Thymus (tissue), 11 donors: ENCODE measurements at regions not wholly inside any gene's neighbourhood (a gene's known extent, or its start where the extent isn't known, plus 50 kb on each side); places are given as distances from the start of the nearest gene placed in this dataset.

Experiments used
- DNase-seq, 9 donors: peaks; one replicate each; pipeline ENCODE4 v3.0.0-alpha.2; 2013; ENCODE audit warnings: low spot score in 9 of 9, low read depth in 6 of 9, missing footprints in 1 of 9
- H3K27ac ChIP-seq, 2 donors: one replicate each; pipeline ENCODE4 v1.5.1; 2013; ENCODE audit warnings: control low read depth in 1 of 2, low read depth in 1 of 2, low read length in 1 of 2, mild to moderate bottlenecking in 1 of 2, moderate library complexity in 1 of 2
- H3K27me3 ChIP-seq, 2 donors: one replicate each; pipeline ENCODE4 v1.5.1; 2013; ENCODE audit warnings: low read length in 1 of 2; ENCODE audit not compliant: control insufficient read depth in 2 of 2, insufficient read depth in 1 of 2
- H3K36me3 ChIP-seq, 2 donors: one replicate each; pipeline ENCODE4 v1.5.1; 2013; ENCODE audit warnings: low read length in 1 of 2, mild to moderate bottlenecking in 1 of 2, moderate library complexity in 1 of 2; ENCODE audit not compliant: control insufficient read depth in 2 of 2, insufficient read depth in 2 of 2
- H3K4me1 ChIP-seq, 2 donors: one replicate each; pipeline ENCODE4 v1.5.1; 2013; ENCODE audit warnings: low read length in 2 of 2; ENCODE audit not compliant: control insufficient read depth in 2 of 2, insufficient read depth in 2 of 2
- H3K4me3 ChIP-seq, 2 donors: one replicate each; pipeline ENCODE4 v1.5.1; 2013; ENCODE audit warnings: low read length in 2 of 2, control low read depth in 1 of 2, mild to moderate bottlenecking in 1 of 2
- H3K9me3 ChIP-seq, 2 donors: one replicate each; pipeline ENCODE4 v1.5.1; 2013; ENCODE audit warnings: low read length in 1 of 2, mild to moderate bottlenecking in 1 of 2; ENCODE audit not compliant: control insufficient read depth in 2 of 2, insufficient read depth in 1 of 2
- WGBS: extraction: QIAGEN DNeasy Blood & Tissue Kit; methylation state at CpG from one replicate; pipeline ENCODE4 v1.1.7; 2013; 5-methylcytosine and 5-hydroxymethylcytosine counted together
- donor health status: healthy.

DNA sequence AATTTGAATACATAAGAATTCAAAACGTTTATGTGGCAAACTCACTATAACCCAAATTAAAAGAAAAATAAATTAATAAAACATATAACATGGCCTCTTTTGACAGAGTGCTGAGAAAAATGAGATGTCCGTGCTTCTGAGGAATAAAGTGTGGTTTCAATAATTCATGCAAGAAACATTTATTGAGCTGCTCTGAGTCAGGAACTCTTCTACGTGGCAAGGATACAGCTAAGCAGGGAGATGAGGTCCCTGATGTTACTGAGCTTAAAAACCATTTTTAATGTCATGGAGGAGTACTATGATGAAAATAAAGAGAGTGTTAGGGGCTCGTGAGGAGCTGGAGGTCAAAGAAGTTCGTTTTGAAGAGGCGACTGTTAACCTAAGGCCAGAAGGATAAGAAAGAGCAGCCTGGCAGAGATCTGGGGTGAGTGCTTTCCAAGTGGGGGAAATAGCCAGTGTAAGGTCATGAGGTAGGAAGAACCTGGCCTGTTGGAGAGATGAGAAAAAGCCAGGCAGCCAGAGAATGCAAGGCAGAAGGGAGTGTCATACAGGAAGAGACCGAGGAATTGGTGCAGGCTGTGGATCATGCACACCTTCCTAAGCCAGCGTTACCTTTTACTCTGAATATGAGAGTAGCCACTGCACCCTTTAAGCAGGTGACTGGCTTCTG lies 182.2 kb upstream of the DUSP10 start:
- DNase-seq = no peak
- no peaks in the 10 kb centered on the region for H3K4me1 ChIP-seq
- H3K36me3 ChIP-seq = no peaks in the 10 kb centered on the region
- H3K27me3 ChIP-seq = no peaks in the 10 kb centered on the region
- H3K4me3 ChIP-seq = no peak overlapping the region
- no peak overlapping the region for H3K27ac ChIP-seq
- 97% methylated on average over 8 of the region's 8 CpGs for WGBS
- H3K9me3 ChIP-seq = no peaks in the 10 kb centered on the region

DNA sequence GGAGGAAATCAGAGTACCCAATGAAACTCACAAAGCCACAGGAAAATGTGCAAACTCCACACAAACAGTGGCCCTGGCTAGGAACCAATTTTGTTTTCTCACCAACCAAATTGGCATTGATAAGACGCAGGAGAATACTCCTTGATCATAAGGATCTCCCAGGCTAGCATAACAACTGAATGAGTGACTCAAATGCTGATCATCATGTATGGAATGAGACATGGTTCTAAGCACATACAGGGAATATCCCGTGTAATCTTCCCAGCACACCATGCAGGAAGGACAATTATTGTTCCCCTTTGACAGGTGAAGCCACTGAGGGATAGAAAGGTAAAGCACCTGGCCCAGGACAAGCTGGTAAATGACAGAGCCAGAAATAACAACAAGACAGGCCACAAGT lies 180.0 kb upstream of the DUSP10 start:
- Histone ChIP-seq H3K4me3 (no peak overlapping the region), H3K9me3 (no peaks in the 10 kb centered on the region), H3K27ac (no peak overlapping the region), H3K36me3 (no peaks in the 10 kb centered on the region), H3K27me3 (no peaks in the 10 kb centered on the region), H3K4me1 (no peaks in the 10 kb centered on the region)
- no peak for DNase-seq
- 97% methylated on average over 2 of the region's 2 CpGs for whole genome bisulfite sequencing

DNA sequence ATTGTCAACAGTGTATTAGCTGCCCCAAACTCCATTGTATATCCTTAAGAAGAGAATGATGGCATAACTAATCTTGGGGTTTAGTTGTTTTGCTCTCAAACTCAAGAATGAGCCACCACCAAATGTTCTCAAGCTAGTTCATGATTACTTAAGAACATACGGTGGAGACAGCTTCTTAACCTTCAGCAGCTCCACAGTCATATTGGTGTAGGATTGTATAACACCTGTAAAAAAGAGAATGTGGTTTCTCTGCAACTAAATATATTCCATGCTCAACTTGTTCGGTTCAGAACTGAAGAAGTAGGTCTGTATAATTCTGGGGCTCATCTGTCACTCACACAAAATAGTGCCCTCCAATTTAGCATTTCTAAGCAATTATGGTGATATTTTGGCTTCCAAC lies 177.9 kb upstream of the DUSP10 start:
- no peaks in the 10 kb centered on the region for H3K4me1 ChIP-seq
- H3K9me3 ChIP-seq = no peaks in the 10 kb centered on the region
- H3K27me3 ChIP-seq = no peaks in the 10 kb centered on the region
- no peak for DNase-seq
- no peaks in the 10 kb centered on the region for H3K36me3 ChIP-seq
- H3K27ac ChIP-seq = no peak overlapping the region
- WGBS = 94% methylated on average over 2 of the region's 2 CpGs
- no peak overlapping the region for H3K4me3 ChIP-seq

- H3K4me3 ChIP-seq = no peak overlapping the region
- no peaks in the 10 kb centered on the region for H3K27me3 ChIP-seq
- H3K4me1 ChIP-seq = no peaks in the 10 kb centered on the region
- H3K27ac ChIP-seq = no peak overlapping the region
- 86% methylated on average over 1 of the region's 1 CpG for WGBS
- no peaks in the 10 kb centered on the region for H3K36me3 ChIP-seq
- no peak for DNase-seq
- no peaks in the 10 kb centered on the region for H3K9me3 ChIP-seq
Measured at GRCh38 chr1:221919341-221919740, 177.5 kb upstream of the DUSP10 start.

DNA sequence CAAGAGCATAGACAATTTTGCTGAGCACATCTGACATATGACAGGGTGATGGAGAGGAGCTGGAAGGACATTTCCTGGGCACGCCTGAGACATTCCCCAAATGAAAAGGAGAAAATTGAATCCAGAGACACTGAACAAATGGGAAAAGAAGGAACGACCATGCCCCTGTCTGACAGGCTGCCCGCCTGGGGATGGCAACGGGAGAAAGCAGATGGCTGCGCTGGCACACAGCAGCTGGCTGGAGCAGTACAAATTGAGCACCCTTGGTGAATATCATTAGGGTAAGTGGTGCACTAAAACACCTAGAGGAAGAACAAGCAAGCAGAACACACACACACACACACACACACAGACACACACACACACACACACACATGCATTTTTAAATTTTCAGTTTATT lies 174.3 kb upstream of the DUSP10 start:
- no peak for DNase-seq

GRCh38 chr1:221915764-221916163 lies 173.9 kb upstream of the DUSP10 start:
- WGBS = over 99% methylated on average over 2 of the region's 2 CpGs

More for the DNA sequence above, 174.3 kb upstream of the DUSP10 start:
- Histone ChIP-seq H3K9me3 (no peaks in the 10 kb centered on the region), H3K4me3 (no peak overlapping the region), H3K27ac (no peak overlapping the region), H3K36me3 (no peaks in the 10 kb centered on the region), H3K4me1 (no peaks in the 10 kb centered on the region), H3K27me3 (no peaks in the 10 kb centered on the region)
- 94% methylated on average over 5 of the region's 5 CpGs for WGBS

GRCh38 chr1:221913351-221913892 lies 171.5 kb upstream of the DUSP10 start:
- no peaks in the 10 kb centered on the region for H3K4me1 ChIP-seq
- no peak overlapping the region for H3K4me3 ChIP-seq
- 94% methylated on average over 3 of the region's 3 CpGs for WGBS
- H3K27ac ChIP-seq = no peak overlapping the region
- no peak for DNase-seq
- no peaks in the 10 kb centered on the region for H3K36me3 ChIP-seq
- no peaks in the 10 kb centered on the region for H3K27me3 ChIP-seq
- no peaks in the 10 kb centered on the region for H3K9me3 ChIP-seq

More at GRCh38 chr1:221915764-221916163, 173.9 kb upstream of the DUSP10 start:
- Histone ChIP-seq H3K36me3 (no peaks in the 10 kb centered on the region), H3K4me3 (no peak overlapping the region), H3K9me3 (no peaks in the 10 kb centered on the region), H3K4me1 (no peaks in the 10 kb centered on the region), H3K27ac (no peak overlapping the region), H3K27me3 (no peaks in the 10 kb centered on the region)
- no peak for DNase-seq

DNA sequence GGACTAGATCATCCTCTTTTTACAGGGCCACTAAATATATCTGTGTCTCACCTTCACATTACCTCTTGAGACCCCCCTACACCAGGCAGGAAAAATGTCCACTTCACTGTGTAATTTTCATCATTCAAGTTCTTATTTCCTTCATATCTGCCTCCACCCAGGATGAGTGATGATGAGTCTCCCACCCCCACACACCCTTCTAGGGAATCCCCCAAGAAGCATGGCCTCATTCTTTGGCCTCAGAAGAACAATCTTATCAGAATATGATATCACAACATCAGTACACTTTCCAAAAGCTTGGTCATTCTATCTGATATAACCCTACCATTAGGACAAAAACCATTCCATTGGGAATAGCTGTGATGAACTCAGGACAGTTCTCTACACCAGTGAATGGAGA lies 170.3 kb upstream of the DUSP10 start:
- no peaks in the 10 kb centered on the region for H3K9me3 ChIP-seq
- H3K27ac ChIP-seq = no peak overlapping the region
- H3K4me1 ChIP-seq = no peaks in the 10 kb centered on the region
- DNase-seq = no peak
- no peak overlapping the region for H3K4me3 ChIP-seq
- no peaks in the 10 kb centered on the region for H3K27me3 ChIP-seq
- no peaks in the 10 kb centered on the region for H3K36me3 ChIP-seq

DNA sequence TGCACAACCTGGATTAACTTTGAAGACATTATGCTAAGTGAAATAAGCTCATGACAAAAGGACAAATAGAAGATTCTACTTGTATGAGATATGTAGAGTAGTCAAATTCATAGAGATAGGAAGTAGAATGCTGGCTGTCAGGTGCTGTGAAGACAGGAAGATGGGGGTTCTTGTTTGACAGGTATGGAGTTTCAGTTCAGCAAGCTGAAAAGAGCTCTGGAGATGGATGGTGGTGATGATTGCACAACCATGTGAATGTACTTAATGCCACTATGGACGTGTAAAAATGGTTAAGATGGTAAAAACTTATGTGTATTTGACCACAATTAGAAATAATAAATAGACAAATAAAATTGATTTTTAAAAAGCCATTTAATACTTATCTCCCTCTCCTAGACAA lies 169.8 kb upstream of the DUSP10 start:
- Histone ChIP-seq H3K36me3 (no peaks in the 10 kb centered on the region), H3K4me1 (no peaks in the 10 kb centered on the region), H3K27ac (no peak overlapping the region), H3K27me3 (no peaks in the 10 kb centered on the region), H3K4me3 (no peak overlapping the region), H3K9me3 (no peaks in the 10 kb centered on the region)
- WGBS = 85% methylated on average over 1 of the region's 1 CpG
- no peak for DNase-seq
